ENCODE measurements at regions not wholly inside any gene's neighbourhood (a gene's known extent, or its start where the extent isn't known, plus 50 kb on each side); places are given as distances from the start of the nearest gene placed in this dataset.

DNA sequence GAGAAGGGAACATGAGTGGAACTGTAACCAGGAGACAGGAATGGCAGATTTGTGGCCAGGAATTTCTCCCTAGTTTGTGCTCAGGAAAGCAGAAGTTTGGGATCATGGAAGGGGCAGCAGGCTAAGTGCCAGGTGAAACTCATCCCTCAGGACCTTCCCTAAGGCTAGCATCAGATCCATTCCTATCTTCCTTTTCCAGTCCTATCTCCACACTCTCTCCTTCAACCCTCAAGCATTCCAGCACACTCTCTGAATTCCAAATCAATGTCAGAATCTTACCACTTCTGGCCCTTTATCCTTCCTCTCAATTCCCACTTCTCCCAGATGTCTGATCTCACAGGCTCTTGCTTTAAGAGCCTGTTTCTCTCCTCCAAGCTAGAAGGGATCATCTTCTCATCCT, 53.2 kb upstream of the GRIA1 start:
- no peaks in the 10 kb centered on the region for H3K4me1 ChIP-seq (ENCODE audit: control insufficient read depth in 1 of 2, extremely low read depth in 1 of 2, insufficient read depth in 2 of 2, low read length in 2 of 2)
- Mint-ChIP-seq H3K9me3 (no peaks in the 10 kb centered on the region), H3K27ac (no peak overlapping the region), H3K27me3 (peaks cover 0 to 2% of the 10 kb centered on the region in 2 donors), H3K36me3 (no peaks in the 10 kb centered on the region), H3K4me1 (no peaks in the 10 kb centered on the region), H3K4me3 (no peak overlapping the region)
- no peaks in the 10 kb centered on the region for H3K27me3 ChIP-seq (replicated peaks in 1 of 2; ENCODE audit: control insufficient read depth in 2 of 2, extremely low read depth in 1 of 2, insufficient read depth in 2 of 2, low read length in 1 of 2)
- no peaks in the 10 kb centered on the region for H3K9me3 ChIP-seq
- no peak overlapping the region for H3K4me3 ChIP-seq (ENCODE audit: control insufficient read depth in 1 of 2, extremely low read depth in 1 of 2, low read length in 1 of 2)
- DNase-seq, result no peak
- ChIA-PET POLR2A (no interaction called here), CTCF (no interaction called here)
- no peak overlapping the region for H3K27ac ChIP-seq (ENCODE audit: low read length)
- no peaks in the 10 kb centered on the region for H3K36me3 ChIP-seq (ENCODE audit: control insufficient read depth in 2 of 2, extremely low read depth in 1 of 2, insufficient read depth in 1 of 2, low read length in 1 of 2)
- no peak for ATAC-seq (replicated peaks in 1 of 4)

DNA sequence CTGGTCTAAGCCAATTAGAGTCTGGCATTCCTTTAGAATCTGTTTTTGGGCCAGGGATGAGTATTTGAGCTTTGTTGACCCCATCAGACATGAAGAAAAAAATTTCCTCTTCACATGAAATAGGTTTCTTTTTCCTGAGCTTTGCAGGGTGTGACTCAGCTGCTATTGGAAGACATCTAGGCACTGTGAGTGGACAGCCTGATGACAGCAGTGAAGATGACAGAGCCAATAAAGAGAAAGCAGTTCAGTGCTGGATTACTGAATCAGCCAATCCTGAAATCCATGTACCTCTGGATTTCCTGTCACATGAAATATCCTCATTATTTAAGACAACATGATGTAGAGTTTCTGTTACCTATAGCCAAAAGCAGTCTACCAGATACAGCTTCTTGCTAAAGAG, 51.3 kb upstream of the GRIA1 start:
- no peaks in the 10 kb centered on the region for H3K36me3 ChIP-seq (ENCODE audit: control insufficient read depth in 2 of 2, extremely low read depth in 1 of 2, insufficient read depth in 1 of 2, low read length in 1 of 2)
- no peak overlapping the region for H3K27ac ChIP-seq (ENCODE audit: low read length)
- no peaks in the 10 kb centered on the region for H3K4me1 ChIP-seq (ENCODE audit: control insufficient read depth in 1 of 2, extremely low read depth in 1 of 2, insufficient read depth in 2 of 2, low read length in 2 of 2)
- ATAC-seq (replicated peaks in 1 of 4) (no peak), DNase-seq (no peak)
- H3K4me3 ChIP-seq (ENCODE audit: control insufficient read depth in 1 of 2, extremely low read depth in 1 of 2, low read length in 1 of 2), result no peak overlapping the region
- no peaks in the 10 kb centered on the region for H3K4me1 Mint-ChIP-seq
- H3K36me3 Mint-ChIP-seq, result no peaks in the 10 kb centered on the region
- H3K27me3 ChIP-seq (replicated peaks in 1 of 2; ENCODE audit: control insufficient read depth in 2 of 2, extremely low read depth in 1 of 2, insufficient read depth in 2 of 2, low read length in 1 of 2), result no peaks in the 10 kb centered on the region
- ChIA-PET CTCF (no interaction called here), POLR2A (no interaction called here)
- H3K9me3 Mint-ChIP-seq, result no peaks in the 10 kb centered on the region
- H3K27ac Mint-ChIP-seq, result no peak overlapping the region
- H3K27me3 Mint-ChIP-seq, result no peaks in the 10 kb centered on the region
- no peaks in the 10 kb centered on the region for H3K9me3 ChIP-seq
- no peak overlapping the region for H3K4me3 Mint-ChIP-seq
